ENCODE measurements at regions not wholly inside any gene's neighbourhood (a gene's known extent, or its start where the extent isn't known, plus 50 kb on each side); places are given as distances from the start of the nearest gene placed in this dataset.
"Not testable (repeated sequence)": the region's sequence is repeated elsewhere in the genome, so short reads cannot be mapped to it uniquely, and the experiment has no call there.

- DNase-seq, result no peak
Measured at GRCh38 chr5:120923026-120923425, 458.9 kb downstream of the PRR16 start.

DNA sequence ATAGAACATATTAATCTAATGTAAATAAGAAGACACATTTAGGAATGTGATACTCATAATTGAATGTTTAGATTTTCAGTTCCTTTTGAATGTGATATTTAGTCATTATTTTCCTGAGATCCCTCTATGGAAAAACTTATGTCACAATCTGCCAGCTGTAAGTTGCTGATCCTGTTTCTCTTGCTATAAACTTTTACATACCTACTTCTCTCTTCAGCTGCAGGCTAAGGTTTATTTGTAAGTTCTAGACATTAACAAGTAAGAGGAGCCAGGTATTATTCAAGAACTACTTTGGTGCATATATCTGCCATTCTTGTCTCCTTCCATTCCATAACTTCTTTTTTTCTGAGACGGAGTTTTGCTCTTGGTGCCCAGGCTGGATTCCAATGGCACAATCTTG, 462.4 kb downstream of the PRR16 start:
- DNase-seq, result no peak

DNA sequence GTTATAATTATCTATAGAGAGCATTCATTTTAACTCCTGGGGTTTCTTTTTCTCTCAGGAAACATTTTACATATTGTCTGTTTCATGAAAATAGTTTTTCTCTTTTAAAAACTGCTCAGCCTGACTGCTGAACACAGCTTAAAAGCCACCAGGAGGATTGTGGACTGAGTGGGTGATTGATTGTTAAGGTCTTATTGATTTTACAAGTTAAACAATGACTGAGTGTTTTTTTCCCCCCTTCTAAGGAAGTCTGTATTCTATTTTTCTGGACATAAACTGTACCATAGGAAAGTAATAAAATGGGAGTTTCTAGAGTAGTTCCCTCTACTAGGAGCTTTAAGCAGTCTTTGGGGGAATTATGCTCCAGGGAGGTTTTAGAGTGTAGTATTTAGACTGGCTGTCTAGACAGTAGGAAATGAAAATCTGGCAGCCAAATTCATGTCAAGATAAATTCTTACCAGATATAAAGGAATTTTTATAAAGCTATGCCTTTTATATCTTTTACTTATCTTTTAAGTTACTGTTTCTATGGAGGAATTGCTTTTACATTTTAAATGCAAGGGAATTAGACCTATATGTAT, 463.9 kb downstream of the PRR16 start:
- no peak for DNase-seq

DNA sequence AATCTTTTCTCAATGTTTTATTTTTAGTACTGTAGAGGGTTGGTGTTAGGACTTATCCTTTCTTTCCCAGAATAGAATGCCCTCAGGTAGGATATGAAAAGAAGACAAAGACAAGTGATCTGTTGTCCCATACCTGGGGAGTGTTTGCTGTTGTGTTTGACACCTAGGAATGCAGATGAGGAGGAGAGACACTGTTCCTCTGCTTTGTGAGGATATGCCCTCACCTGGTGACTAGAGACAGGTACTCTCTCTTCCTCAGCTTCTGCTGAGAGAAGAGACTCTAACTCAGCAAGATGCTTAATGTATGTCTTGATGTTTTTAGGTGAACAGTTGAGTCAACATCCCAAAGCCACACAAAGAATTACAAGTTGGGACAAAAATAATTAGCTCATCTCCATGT, 468.4 kb downstream of the PRR16 start:
- DNase-seq, result no peak

DNA sequence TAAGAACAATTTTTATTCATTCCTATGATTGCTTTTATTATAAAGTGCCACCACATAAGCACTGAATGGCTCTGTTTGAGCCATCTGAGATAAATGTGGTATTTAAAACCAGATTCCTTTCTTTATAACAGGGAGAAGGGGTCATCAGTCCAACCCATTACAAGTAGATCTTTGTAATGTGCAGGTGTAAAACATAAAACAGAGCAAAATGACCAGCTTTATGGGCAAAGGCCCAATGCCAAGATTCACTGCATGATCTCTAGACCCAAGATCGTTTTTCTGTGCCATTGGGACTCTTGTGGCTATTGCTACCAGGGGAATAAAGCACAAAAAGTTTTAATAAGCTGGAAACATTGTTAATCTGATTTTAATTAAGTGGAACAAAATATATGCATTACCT, 469.9 kb downstream of the PRR16 start:
- DNase-seq, result no peak

DNA sequence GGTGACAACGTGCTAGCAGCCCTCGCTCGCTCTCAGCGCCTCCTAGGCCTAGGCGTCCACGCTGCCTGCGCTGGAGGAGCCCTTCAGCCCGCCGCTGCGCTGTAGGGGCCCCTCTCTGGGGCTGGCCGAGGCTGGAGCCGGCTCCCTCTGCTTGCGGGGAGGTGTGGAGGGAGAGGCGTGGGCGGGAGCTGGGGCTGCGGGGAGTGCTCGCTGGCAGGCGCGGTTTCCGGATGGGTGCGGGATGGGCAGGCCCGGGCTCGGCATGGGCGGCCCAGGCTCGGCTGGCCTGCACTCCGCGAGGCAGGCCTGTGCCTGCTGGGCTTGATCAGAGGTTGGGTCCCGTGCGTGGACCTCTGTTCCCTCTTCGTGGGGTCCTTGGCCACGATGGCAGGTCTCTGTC, 472.6 kb downstream of the PRR16 start:
- no peak for DNase-seq

DNA sequence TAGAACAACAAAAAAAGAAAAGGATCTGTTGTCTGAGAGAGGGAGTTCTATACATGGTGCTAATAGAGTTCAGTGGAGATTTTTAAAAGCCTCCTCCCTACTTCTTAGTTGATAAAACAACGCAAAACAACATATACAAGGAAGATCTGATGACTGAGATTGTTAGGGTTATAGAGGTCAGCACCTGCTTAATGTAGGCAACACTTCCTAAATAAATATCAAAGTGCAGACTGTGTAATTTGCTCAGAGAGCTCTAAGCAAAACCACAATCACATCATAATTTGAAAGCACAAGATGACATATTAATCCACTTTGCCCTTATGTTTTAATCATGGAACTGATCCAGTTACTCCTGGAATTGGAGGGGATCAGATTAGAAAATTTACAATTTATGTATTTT, 474.5 kb downstream of the PRR16 start:
- DNase-seq, result no peak

GRCh38 chr5:120942596-120943350, 478.7 kb downstream of the PRR16 start:
- no peak for DNase-seq

GRCh38 chr5:120949596-120949995, 485.5 kb downstream of the PRR16 start:
- DNase-seq, result not testable (repeated sequence)

- DNase-seq, result not testable (repeated sequence)
Measured at GRCh38 chr5:120953445-120953844, 489.3 kb downstream of the PRR16 start.

- DNase-seq, result no peak
Measured at GRCh38 chr5:120954255-120954654, 490.2 kb downstream of the PRR16 start.

GRCh38 chr5:120955795-120956194, 491.7 kb downstream of the PRR16 start:
- DNase-seq, result no peak

- DNase-seq, result no peak
Measured at GRCh38 chr5:120958877-120959485, 494.9 kb downstream of the PRR16 start.

GRCh38 chr5:120960510-120960909, 496.4 kb downstream of the PRR16 start:
- no peak for DNase-seq

- DNase-seq, result no peak
Measured at GRCh38 chr5:120967366-120967765, 503.3 kb downstream of the PRR16 start.

DNA sequence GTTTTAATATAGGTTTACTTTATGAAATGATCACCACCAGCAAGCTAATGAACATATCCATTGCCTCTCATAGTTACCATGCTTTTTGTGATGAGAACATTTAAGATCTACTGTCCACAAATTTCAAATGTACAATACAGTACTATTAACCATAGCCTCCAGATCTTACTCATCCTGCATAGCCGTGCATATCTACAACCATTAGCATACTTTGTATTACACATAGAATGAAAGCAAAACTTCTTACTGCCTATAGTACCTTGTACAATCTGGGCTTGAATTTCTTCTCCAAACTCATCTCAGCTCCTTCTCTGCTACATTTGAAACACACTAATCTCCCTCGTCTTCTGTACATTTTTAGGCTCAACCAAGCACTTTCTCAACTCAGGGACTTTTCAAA, 510.6 kb downstream of the PRR16 start:
- DNase-seq, result no peak

- DNase-seq, result no peak
Measured at GRCh38 chr5:120982351-120982750, 518.3 kb downstream of the PRR16 start.

GRCh38 chr5:120985526-120985925, 521.4 kb downstream of the PRR16 start:
- DNase-seq, result no peak

DNA sequence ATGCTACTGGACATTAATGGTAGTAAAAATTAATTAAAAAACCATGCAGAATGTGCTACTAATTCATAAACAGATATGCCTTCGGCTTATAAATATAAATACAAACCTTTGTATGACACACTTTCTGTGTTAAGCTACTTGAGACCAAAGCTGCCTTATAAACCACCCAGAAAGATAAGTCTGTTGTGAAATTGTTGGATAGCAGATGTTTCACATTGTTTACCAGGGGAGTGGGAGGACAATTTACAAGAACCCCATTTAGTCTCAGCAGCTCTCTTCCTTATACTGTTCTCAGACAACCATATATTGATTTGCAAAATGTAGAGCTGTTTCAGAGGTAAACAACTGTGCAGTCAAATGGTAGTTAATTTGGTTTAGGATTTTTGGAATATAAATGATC, 524.4 kb downstream of the PRR16 start:
- no peak for DNase-seq

DNA sequence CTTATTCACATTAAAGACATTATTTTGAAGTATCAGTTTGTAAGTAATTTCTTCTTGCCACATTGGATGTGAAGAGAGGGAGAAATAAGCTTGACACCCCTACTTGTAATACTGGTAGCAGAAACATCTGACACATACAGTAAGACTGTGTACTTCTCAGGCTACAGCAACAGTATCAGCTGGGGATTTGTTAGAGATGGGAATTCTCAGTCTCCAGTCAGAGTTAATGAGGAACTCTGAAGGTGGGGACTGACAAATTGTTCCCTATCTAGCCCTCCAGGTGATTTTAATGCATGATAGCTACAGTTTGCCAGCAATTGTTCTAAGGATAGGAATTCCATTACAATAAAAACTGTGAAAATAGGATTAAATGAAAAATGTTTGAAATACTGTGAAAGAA, 524.8 kb downstream of the PRR16 start:
- no peak for DNase-seq

DNA sequence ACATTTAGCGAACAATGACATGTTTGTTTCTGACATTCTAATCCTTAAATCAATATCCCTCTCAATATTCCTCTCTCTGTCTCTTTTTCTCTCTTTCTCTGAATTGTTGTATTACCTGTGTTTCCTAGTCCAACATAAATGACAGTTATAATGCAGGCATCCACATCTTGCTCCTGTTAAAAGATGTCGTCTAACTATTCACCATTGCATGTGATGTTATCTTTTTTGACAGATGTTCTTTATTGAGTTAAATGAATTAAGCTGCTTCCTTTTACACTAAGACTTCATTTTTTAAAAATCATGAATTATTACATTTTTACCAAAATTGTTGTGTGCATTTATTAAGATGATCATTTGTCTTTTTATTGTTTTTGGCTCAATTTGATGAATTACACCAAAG, 527.5 kb downstream of the PRR16 start:
- no peak for DNase-seq

DNA sequence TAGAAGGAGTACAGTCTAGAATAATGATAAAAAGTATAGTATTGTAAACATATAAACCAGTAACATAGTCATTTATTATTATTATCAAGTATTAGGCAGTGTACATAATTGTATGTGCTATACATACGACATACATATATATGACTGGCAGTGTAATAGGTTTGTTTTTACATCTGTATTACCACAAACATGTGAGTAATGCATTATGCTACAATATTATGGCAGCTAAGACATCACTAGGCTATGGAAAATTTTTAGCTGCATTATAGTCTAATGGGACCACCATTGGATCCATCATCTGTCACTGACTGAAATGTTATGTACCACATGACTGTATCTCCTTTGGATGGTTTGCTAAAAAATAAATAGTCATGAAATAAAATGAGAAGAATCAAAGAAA, 530.0 kb downstream of the PRR16 start:
- DNase-seq, result no peak

GRCh38 chr5:120999550-120999949, 535.5 kb downstream of the PRR16 start:
- DNase-seq, result no peak

DNA sequence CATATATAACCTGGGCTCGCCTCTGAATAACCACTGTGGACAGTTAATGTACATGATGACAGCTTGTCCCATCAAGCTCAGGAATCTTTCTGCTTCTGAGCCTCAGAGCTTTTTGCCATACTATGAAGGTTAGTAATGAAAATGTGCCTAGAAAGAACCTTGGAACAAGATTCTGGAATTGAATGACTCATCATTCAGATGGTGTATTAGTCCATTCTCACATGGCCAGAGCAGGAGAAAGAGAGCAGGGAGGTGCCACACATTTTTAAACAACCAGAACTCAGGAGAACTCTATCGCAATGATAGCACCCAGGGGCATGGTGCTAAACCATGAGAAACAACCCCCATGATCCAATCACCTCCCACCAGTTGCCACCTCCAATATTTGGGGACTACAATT, 542.1 kb downstream of the PRR16 start:
- no peak for DNase-seq

Measured in suppressor macrophage (primary cell).